GM18508 (cell line): ENCODE measurements at regions not wholly inside any gene's neighbourhood (a gene's known extent, or its start where the extent isn't known, plus 50 kb on each side); places are given as distances from the start of the nearest gene placed in this dataset.

Experiments
- ATAC-seq: cut with Tn5 transposase; IDR thresholded peaks from one replicate; pipeline ENCODE4 v1.9.1; 2021; ENCODE audit warnings: moderate number of reproducible peaks; ENCODE audit not compliant: insufficient read depth, unreplicated experiment

GRCh38 chr3:5727743-5728484 is 540.4 kb downstream of the EDEM1 start:
- no peak for ATAC-seq

GRCh38 chr3:5729852-5730251 is 542.3 kb downstream of the EDEM1 start:
- ATAC-seq: no peak

- no peak for ATAC-seq
Measured at GRCh38 chr3:5731100-5731499, 543.6 kb downstream of the EDEM1 start.

GRCh38 chr3:5732081-5732480 is 544.6 kb downstream of the EDEM1 start:
- no peak for ATAC-seq

GRCh38 chr3:5733995-5734394 is 546.5 kb downstream of the EDEM1 start:
- no peak for ATAC-seq

GRCh38 chr3:5735896-5736295 is 548.4 kb downstream of the EDEM1 start:
- ATAC-seq: no peak

- no peak for ATAC-seq
Measured at GRCh38 chr3:5739299-5739935, 551.9 kb downstream of the EDEM1 start.

- no peak for ATAC-seq
Measured at GRCh38 chr3:5739949-5740348, 552.4 kb downstream of the EDEM1 start.

- ATAC-seq: no peak
Measured at GRCh38 chr3:5741017-5741416, 553.5 kb downstream of the EDEM1 start.

GRCh38 chr3:5750091-5750490 is 562.6 kb downstream of the EDEM1 start:
- no peak for ATAC-seq

GRCh38 chr3:5750874-5751640 is 563.5 kb downstream of the EDEM1 start:
- ATAC-seq: no peak

GRCh38 chr3:5754602-5755001 is 567.1 kb downstream of the EDEM1 start:
- no peak for ATAC-seq

GRCh38 chr3:5756443-5756842 is 568.9 kb downstream of the EDEM1 start:
- no peak for ATAC-seq

GRCh38 chr3:5757213-5757804 is 569.8 kb downstream of the EDEM1 start:
- ATAC-seq: no peak

GRCh38 chr3:5758699-5759098 is 571.2 kb downstream of the EDEM1 start:
- ATAC-seq: no peak

- ATAC-seq: no peak
Measured at GRCh38 chr3:5762506-5762905, 575.0 kb downstream of the EDEM1 start.

- ATAC-seq: no peak
Measured at GRCh38 chr3:5766848-5767247, 579.3 kb downstream of the EDEM1 start.

- ATAC-seq: no peak
Measured at GRCh38 chr3:5767304-5767703, 579.8 kb downstream of the EDEM1 start.

- ATAC-seq: no peak
Measured at GRCh38 chr3:5768281-5768945, 580.9 kb downstream of the EDEM1 start.

- ATAC-seq: no peak
Measured at GRCh38 chr3:5769825-5770224, 582.3 kb downstream of the EDEM1 start.
